ENCODE measurements at regions not wholly inside any gene's neighbourhood (a gene's known extent, or its start where the extent isn't known, plus 50 kb on each side); places are given as distances from the start of the nearest gene placed in this dataset.

GRCh38 chrX:149992918-149993317 is 54.6 kb upstream of the EOLA2 start:
- no peak for DNase-seq (ENCODE audit: low spot score)

- DNase-seq (ENCODE audit: low spot score): no peak
Measured at GRCh38 chrX:149993989-149994388, 55.7 kb upstream of the EOLA2 start.

GRCh38 chrX:149996515-149996914 is 58.2 kb upstream of the EOLA2 start:
- no peak for DNase-seq (ENCODE audit: low spot score)

GRCh38 chrX:150005027-150005426 is 66.7 kb upstream of the EOLA2 start:
- no peak for DNase-seq (ENCODE audit: low spot score)

- no peak for DNase-seq (ENCODE audit: low spot score)
Measured at GRCh38 chrX:150007356-150007755, 69.1 kb upstream of the EOLA2 start.

GRCh38 chrX:150012647-150013381 is 74.5 kb upstream of the EOLA2 start:
- DNase-seq (ENCODE audit: low spot score): no peak

- DNase-seq (ENCODE audit: low spot score): no peak
Measured at GRCh38 chrX:150014525-150014924, 76.2 kb upstream of the EOLA2 start.

- DNase-seq (ENCODE audit: low spot score): no peak
Measured at GRCh38 chrX:150017868-150018267, 79.6 kb upstream of the EOLA2 start.

- no peak for DNase-seq (ENCODE audit: low spot score)
Measured at GRCh38 chrX:150018931-150019361, 80.7 kb upstream of the EOLA2 start.

GRCh38 chrX:150028692-150029091 is 90.4 kb upstream of the EOLA2 start:
- no peak for DNase-seq (ENCODE audit: low spot score)

GRCh38 chrX:150032742-150033141 is 94.5 kb upstream of the EOLA2 start:
- DNase-seq (ENCODE audit: low spot score): no peak

GRCh38 chrX:150034788-150035187 is 96.5 kb upstream of the EOLA2 start:
- DNase-seq (ENCODE audit: low spot score): no peak

- no peak for DNase-seq (ENCODE audit: low spot score)
Measured at GRCh38 chrX:150035531-150035930, 97.2 kb upstream of the EOLA2 start.

- no peak for DNase-seq (ENCODE audit: low spot score)
Measured at GRCh38 chrX:150036181-150036580, 97.9 kb upstream of the EOLA2 start.

GRCh38 chrX:150036641-150037040 is 98.3 kb upstream of the EOLA2 start:
- no peak for DNase-seq (ENCODE audit: low spot score)

- no peak for DNase-seq (ENCODE audit: low spot score)
Measured at GRCh38 chrX:150037041-150037440, 98.8 kb upstream of the EOLA2 start.

- DNase-seq (ENCODE audit: low spot score): no peak
Measured at GRCh38 chrX:150038315-150038714, 100.0 kb upstream of the EOLA2 start.

- no peak for DNase-seq (ENCODE audit: low spot score)
Measured at GRCh38 chrX:150038986-150039599, 100.8 kb upstream of the EOLA2 start.

- no peak for DNase-seq (ENCODE audit: low spot score)
Measured at GRCh38 chrX:150041208-150041607, 102.9 kb upstream of the EOLA2 start.

GRCh38 chrX:150044556-150044955 is 106.3 kb upstream of the EOLA2 start:
- no peak for DNase-seq (ENCODE audit: low spot score)

GRCh38 chrX:150047818-150048217 is 109.5 kb upstream of the EOLA2 start:
- DNase-seq (ENCODE audit: low spot score): no peak

- DNase-seq (ENCODE audit: low spot score): no peak
Measured at GRCh38 chrX:150049647-150050046, 111.4 kb upstream of the EOLA2 start.

- no peak for DNase-seq (ENCODE audit: low spot score)
Measured at GRCh38 chrX:150050387-150050786, 112.1 kb upstream of the EOLA2 start.

- DNase-seq (ENCODE audit: low spot score): no peak
Measured at GRCh38 chrX:150051096-150051495, 112.8 kb upstream of the EOLA2 start.

Data from NAMALWA (cell line).